ENCODE measurements at regions not wholly inside any gene's neighbourhood (a gene's known extent, or its start where the extent isn't known, plus 50 kb on each side); places are given as distances from the start of the nearest gene placed in this dataset.
"Not testable (repeated sequence)": the region's sequence is repeated elsewhere in the genome, so short reads cannot be mapped to it uniquely, and the experiment has no call there.

DNA sequence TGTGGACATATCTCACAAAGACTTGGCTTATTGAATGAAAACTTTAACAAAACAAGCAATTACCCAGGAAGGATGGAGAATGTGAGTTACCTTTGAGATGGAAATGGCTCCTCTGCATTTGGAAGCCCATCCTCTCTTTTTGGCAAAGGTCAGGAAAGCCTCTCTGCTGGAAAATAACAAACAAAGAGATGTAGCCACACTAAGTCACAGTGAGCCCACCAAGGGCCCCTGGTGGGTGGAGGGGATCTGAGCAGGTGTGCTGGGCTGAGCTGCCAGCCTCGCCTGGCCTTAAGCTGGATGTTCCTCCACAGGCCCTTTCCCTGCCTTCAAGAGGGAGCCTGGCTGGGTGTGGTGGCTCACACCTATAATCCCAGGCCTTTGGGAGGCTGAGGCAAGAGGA, 269.2 kb downstream of the HNRNPD start:
- Mint-ChIP-seq H3K4me1 (ENCODE audit: low read depth, unreplicated experiment) (peaks cover 17% of the 10 kb centered on the region), H3K27me3 (ENCODE audit: unreplicated experiment) (no peaks in the 10 kb centered on the region), H3K27ac (ENCODE audit: unreplicated experiment) (no peak overlapping the region), H3K9me3 (ENCODE audit: unreplicated experiment) (no peaks in the 10 kb centered on the region), H3K4me3 (ENCODE audit: unreplicated experiment) (no peak overlapping the region), H3K36me3 (ENCODE audit: unreplicated experiment) (no peaks in the 10 kb centered on the region)
- DNase-seq, result no peak
- TF ChIP-seq, protein P1, sequence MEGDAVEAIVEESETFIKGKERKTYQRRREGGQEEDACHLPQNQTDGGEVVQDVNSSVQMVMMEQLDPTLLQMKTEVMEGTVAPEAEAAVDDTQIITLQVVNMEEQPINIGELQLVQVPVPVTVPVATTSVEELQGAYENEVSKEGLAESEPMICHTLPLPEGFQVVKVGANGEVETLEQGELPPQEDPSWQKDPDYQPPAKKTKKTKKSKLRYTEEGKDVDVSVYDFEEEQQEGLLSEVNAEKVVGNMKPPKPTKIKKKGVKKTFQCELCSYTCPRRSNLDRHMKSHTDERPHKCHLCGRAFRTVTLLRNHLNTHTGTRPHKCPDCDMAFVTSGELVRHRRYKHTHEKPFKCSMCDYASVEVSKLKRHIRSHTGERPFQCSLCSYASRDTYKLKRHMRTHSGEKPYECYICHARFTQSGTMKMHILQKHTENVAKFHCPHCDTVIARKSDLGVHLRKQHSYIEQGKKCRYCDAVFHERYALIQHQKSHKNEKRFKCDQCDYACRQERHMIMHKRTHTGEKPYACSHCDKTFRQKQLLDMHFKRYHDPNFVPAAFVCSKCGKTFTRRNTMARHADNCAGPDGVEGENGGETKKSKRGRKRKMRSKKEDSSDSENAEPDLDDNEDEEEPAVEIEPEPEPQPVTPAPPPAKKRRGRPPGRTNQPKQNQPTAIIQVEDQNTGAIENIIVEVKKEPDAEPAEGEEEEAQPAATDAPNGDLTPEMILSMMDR (IDR thresholded peaks at IDR 0.05; ENCODE audit: partially characterized antibody, unreplicated experiment), result no peak

DNA sequence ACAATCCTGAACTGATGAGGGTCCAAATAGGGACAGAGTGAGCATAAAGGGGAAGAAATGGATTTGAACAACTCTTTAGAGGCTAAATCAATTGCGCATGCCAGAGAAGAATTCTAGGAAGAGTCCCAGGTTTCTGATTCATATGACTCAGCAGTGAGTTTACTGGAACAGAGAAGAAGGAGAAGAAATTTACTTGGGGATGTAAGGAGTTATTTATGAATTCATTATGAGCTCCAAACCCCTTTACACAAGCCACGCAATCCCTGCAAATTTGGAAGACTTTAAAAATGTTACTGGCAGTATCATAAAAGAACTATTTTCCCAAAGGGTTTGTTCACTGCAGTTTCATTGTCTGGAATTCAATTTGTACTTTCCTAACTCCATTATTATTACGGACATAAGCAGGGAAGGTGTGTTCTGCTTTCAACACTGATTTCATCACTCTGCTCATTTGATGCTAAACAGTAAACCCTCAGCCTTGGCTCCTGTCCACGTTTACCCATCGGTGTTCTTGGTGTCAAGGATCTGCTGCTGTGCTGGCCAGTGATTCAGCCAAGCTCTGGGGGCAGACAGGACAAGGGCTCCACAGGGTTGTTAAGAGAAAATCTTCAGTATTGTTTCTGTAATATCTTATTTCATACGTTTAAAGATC, 273.7 kb downstream of the HNRNPD start:
- no peak for DNase-seq
- Mint-ChIP-seq H3K4me3 (ENCODE audit: unreplicated experiment) (no peak overlapping the region), H3K27ac (ENCODE audit: unreplicated experiment) (no peak overlapping the region), H3K27me3 (ENCODE audit: unreplicated experiment) (no peaks in the 10 kb centered on the region), H3K36me3 (ENCODE audit: unreplicated experiment) (no peaks in the 10 kb centered on the region), H3K9me3 (ENCODE audit: unreplicated experiment) (no peaks in the 10 kb centered on the region), H3K4me1 (ENCODE audit: low read depth, unreplicated experiment) (no peaks in the 10 kb centered on the region)
- TF ChIP-seq, protein P1 (IDR thresholded peaks at IDR 0.05; ENCODE audit: partially characterized antibody, unreplicated experiment), result no peak

DNA sequence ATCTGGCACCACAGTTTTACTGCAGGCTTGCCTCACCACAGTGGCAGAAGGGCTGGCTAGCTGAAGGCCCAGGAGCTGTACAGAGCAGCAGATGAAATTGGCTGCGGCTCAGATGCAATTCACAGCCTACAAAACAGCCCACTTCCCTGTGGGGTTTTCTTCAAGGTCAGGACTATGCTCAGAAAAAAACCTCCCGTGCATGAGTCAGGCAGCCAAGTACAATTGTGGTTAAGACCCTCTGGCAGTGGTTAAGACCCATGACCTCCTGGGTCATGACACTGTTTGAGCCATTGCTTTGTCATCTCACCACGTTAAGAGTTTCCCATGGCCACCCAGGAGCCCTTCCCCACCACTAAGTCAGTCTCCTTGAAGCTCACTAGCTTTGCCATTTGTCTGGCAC, 276.3 kb downstream of the HNRNPD start:
- no peaks in the 10 kb centered on the region for H3K27me3 Mint-ChIP-seq (ENCODE audit: unreplicated experiment)

DNA sequence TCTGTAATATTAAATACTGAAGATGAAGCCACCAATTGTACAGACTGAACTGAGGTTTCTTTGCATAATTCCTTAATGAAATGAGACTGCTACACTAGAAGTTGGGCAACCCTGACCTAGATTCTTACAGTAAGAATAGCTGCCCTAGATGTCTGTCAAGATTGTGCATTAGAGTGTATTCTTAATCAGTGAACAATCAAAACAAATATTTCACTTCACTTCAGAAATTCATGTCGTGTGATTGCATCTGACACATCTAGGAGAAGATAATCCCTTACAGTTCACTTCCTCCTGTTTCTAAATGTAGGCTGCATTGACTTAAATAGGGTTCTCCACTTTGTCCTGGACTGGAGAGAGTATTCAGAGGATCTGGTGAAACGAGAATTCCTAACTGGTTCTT, 283.1 kb downstream of the HNRNPD start:
- Mint-ChIP-seq H3K36me3 (ENCODE audit: unreplicated experiment) (no peaks in the 10 kb centered on the region), H3K4me1 (ENCODE audit: low read depth, unreplicated experiment) (no peaks in the 10 kb centered on the region), H3K4me3 (ENCODE audit: unreplicated experiment) (no peak overlapping the region), H3K9me3 (ENCODE audit: unreplicated experiment) (no peaks in the 10 kb centered on the region), H3K27me3 (ENCODE audit: unreplicated experiment) (no peaks in the 10 kb centered on the region), H3K27ac (ENCODE audit: unreplicated experiment) (no peak overlapping the region)
- DNase-seq, result no peak
- TF ChIP-seq, protein P1 (IDR thresholded peaks at IDR 0.05; ENCODE audit: partially characterized antibody, unreplicated experiment), result no peak

More for the DNA sequence above, 276.3 kb downstream of the HNRNPD start:
- Mint-ChIP-seq H3K4me1 (ENCODE audit: low read depth, unreplicated experiment) (no peaks in the 10 kb centered on the region), H3K9me3 (ENCODE audit: unreplicated experiment) (no peaks in the 10 kb centered on the region), H3K36me3 (ENCODE audit: unreplicated experiment) (no peaks in the 10 kb centered on the region), H3K27ac (ENCODE audit: unreplicated experiment) (no peak overlapping the region), H3K4me3 (ENCODE audit: unreplicated experiment) (no peak overlapping the region)
- DNase-seq, result no peak
- TF ChIP-seq, protein P1 (IDR thresholded peaks at IDR 0.05; ENCODE audit: partially characterized antibody, unreplicated experiment), result no peak

DNA sequence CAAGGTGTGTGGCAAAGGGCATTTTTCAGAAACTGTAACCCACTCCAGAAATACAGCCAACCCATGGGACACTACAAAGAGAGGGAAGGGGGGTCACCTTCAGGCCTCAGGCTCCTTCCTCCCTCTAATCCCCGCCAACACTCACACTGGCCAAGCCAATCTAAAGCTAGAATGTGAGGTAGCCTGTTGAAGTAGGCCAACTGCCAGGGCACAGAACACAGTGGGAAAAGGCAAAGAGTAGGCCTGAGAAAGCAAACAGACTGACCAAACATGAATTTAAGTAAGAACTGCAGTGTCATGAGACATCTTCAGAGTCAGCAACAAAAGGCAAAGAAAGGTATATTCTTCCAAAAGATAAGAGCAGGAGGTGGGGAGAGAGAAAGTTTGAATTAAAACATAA, 289.0 kb downstream of the HNRNPD start:
- no peaks in the 10 kb centered on the region for H3K27me3 Mint-ChIP-seq (ENCODE audit: unreplicated experiment)
- H3K27ac Mint-ChIP-seq (ENCODE audit: unreplicated experiment), result no peak overlapping the region
- H3K9me3 Mint-ChIP-seq (ENCODE audit: unreplicated experiment), result no peaks in the 10 kb centered on the region
- H3K4me3 Mint-ChIP-seq (ENCODE audit: unreplicated experiment), result no peak overlapping the region
- DNase-seq, result no peak
- no peaks in the 10 kb centered on the region for H3K36me3 Mint-ChIP-seq (ENCODE audit: unreplicated experiment)
- H3K4me1 Mint-ChIP-seq (ENCODE audit: low read depth, unreplicated experiment), result no peaks in the 10 kb centered on the region
- TF ChIP-seq, protein P1 (IDR thresholded peaks at IDR 0.05; ENCODE audit: partially characterized antibody, unreplicated experiment), result no peak

DNA sequence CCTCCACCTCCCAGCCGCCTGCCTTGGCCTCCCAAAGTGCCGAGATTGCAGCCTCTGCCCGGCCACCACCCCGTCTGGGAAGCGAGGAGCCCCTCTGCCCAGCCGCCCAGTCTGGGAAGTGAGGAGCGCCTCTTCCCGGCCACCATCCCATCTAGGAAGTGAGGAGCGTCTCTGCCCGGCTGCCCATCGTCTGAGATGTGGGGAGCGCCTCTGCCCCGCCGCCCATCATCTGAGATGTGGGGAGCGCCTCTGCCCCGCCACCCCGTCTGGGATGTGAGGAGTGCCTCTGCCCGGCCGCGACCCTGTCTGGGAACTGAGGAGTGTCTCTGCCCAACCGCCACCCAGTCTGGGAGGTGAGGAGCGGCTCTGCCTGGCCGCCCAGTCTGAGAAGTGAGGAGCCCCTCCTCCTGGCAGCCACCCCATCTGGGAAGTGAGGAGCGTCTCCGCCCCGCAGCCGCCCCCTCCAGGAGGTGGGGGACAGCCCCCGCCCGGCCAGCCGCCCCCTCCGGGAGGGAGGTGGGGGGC, 296.3 kb downstream of the HNRNPD start:
- H3K9me3 Mint-ChIP-seq (ENCODE audit: unreplicated experiment); H3K4me3 Mint-ChIP-seq (ENCODE audit: unreplicated experiment); H3K36me3 Mint-ChIP-seq (ENCODE audit: unreplicated experiment); H3K27ac Mint-ChIP-seq (ENCODE audit: unreplicated experiment); H3K27me3 Mint-ChIP-seq (ENCODE audit: unreplicated experiment); DNase-seq; H3K4me1 Mint-ChIP-seq (ENCODE audit: low read depth, unreplicated experiment): not testable (repeated sequence)
